ENCODE measurements at regions not wholly inside any gene's neighbourhood (a gene's known extent, or its start where the extent isn't known, plus 50 kb on each side); places are given as distances from the start of the nearest gene placed in this dataset.

- intact Hi-C loops (cut with micrococcal nuclease), result no loop called here
- DNase-seq, result no peak
Observed at GRCh38 chr18:69213842-69214241, 186.8 kb upstream of the DOK6 start.

GRCh38 chr18:69215161-69215560, 185.5 kb upstream of the DOK6 start:
- DNase-seq (no peak), ATAC-seq (no peak)
- intact Hi-C loops (cut with micrococcal nuclease), result no loop called here

More at GRCh38 chr18:69213842-69214241, 186.8 kb upstream of the DOK6 start:
- no peak for ATAC-seq

- intact Hi-C loops (cut with micrococcal nuclease), result no loop called here
- DNase-seq (no peak), ATAC-seq (no peak)
Observed at GRCh38 chr18:69216321-69216720, 184.4 kb upstream of the DOK6 start.

- DNase-seq, result no peak
- intact Hi-C loops (cut with micrococcal nuclease), result no loop called here
Observed at GRCh38 chr18:69217196-69218000, 183.3 kb upstream of the DOK6 start.

GRCh38 chr18:69220529-69220928, 180.2 kb upstream of the DOK6 start:
- intact Hi-C loops (cut with micrococcal nuclease), result no loop called here
- DNase-seq (no peak), ATAC-seq (no peak)

More at GRCh38 chr18:69217196-69218000, 183.3 kb upstream of the DOK6 start:
- no peak for ATAC-seq

GRCh38 chr18:69222089-69222488, 178.6 kb upstream of the DOK6 start:
- ATAC-seq, result no peak
- intact Hi-C loops (cut with micrococcal nuclease), result no loop called here
- DNase-seq, result no peak

- no peak for ATAC-seq
- intact Hi-C loops (cut with micrococcal nuclease), result no loop called here
- DNase-seq, result no peak
Observed at GRCh38 chr18:69226971-69227370, 173.7 kb upstream of the DOK6 start.

- intact Hi-C loops (cut with micrococcal nuclease), result no loop called here
- no peak for DNase-seq
- no peak for ATAC-seq
Observed at GRCh38 chr18:69230204-69230603, 170.5 kb upstream of the DOK6 start.

GRCh38 chr18:69233465-69234054, 167.1 kb upstream of the DOK6 start:
- peak; percentile 88 for ATAC-seq
- intact Hi-C loops (cut with micrococcal nuclease), result no loop called here

GRCh38 chr18:69239849-69240674, 160.6 kb upstream of the DOK6 start:
- ATAC-seq (no peak), DNase-seq (no peak)
- intact Hi-C loops (cut with micrococcal nuclease), result no loop called here

More at GRCh38 chr18:69233465-69234054, 167.1 kb upstream of the DOK6 start:
- DNase-seq, result no peak

GRCh38 chr18:69246027-69246426, 154.7 kb upstream of the DOK6 start:
- ATAC-seq (no peak), DNase-seq (no peak)
- intact Hi-C loops (cut with micrococcal nuclease), result no loop called here

GRCh38 chr18:69250305-69251151, 150.2 kb upstream of the DOK6 start:
- no peak for ATAC-seq

GRCh38 chr18:69257861-69258458, 142.7 kb upstream of the DOK6 start:
- intact Hi-C loops (cut with micrococcal nuclease), result no loop called here
- ATAC-seq (peak; percentile 37), DNase-seq (no peak)

More at GRCh38 chr18:69250305-69251151, 150.2 kb upstream of the DOK6 start:
- intact Hi-C loops (cut with micrococcal nuclease), result no loop called here
- no peak for DNase-seq

- intact Hi-C loops (cut with micrococcal nuclease), result no loop called here
- DNase-seq (no peak), ATAC-seq (no peak)
Observed at GRCh38 chr18:69259282-69259681, 141.4 kb upstream of the DOK6 start.

GRCh38 chr18:69261406-69261805, 139.3 kb upstream of the DOK6 start:
- DNase-seq (no peak), ATAC-seq (no peak)
- intact Hi-C loops (cut with micrococcal nuclease), result no loop called here

GRCh38 chr18:69265656-69266055, 135.0 kb upstream of the DOK6 start:
- DNase-seq (no peak), ATAC-seq (no peak)
- intact Hi-C loops (cut with micrococcal nuclease), result no loop called here

GRCh38 chr18:69267895-69268294, 132.8 kb upstream of the DOK6 start:
- intact Hi-C loops (cut with micrococcal nuclease), result no loop called here
- no peak for DNase-seq
- ATAC-seq, result no peak

- intact Hi-C loops (cut with micrococcal nuclease), result no loop called here
- DNase-seq (no peak), ATAC-seq (no peak)
Observed at GRCh38 chr18:69282371-69282770, 118.3 kb upstream of the DOK6 start.

- intact Hi-C loops (cut with micrococcal nuclease), result no loop called here
- DNase-seq (no peak), ATAC-seq (no peak)
Observed at GRCh38 chr18:69291044-69291443, 109.6 kb upstream of the DOK6 start.
